ENCODE measurements at regions not wholly inside any gene's neighbourhood (a gene's known extent, or its start where the extent isn't known, plus 50 kb on each side); places are given as distances from the start of the nearest gene placed in this dataset.

GRCh38 chr21:22552390-22552789 lies 1554.2 kb downstream of the NCAM2 start:
- H3K9ac ChIP-seq (ENCODE audit: low read length), result no peak overlapping the region
- H3K79me2 ChIP-seq (ENCODE audit: insufficient read depth, low read length), result no peaks in the 10 kb centered on the region
- H3K4me3 ChIP-seq (replicated peaks in 1 of 2; ENCODE audit: low read depth in 1 of 2, low read length in 2 of 2), result no peak overlapping the region
- no peaks in the 10 kb centered on the region for H4K20me1 ChIP-seq (ENCODE audit: insufficient read depth)
- no TSS peak for BruUV-seq (replicated peaks)
- no peaks in the 10 kb centered on the region for H3K36me3 ChIP-seq (ENCODE audit: control insufficient read depth in 1 of 2, insufficient read depth in 2 of 2, low read length in 2 of 2)
- no peaks in the 10 kb centered on the region for H3K4me1 ChIP-seq (ENCODE audit: control insufficient read depth in 1 of 2, insufficient read depth in 2 of 2, low read length in 2 of 2)
- ChIA-PET POLR2A (no interaction called here), RAD21 (ENCODE audit: low non-redundant PET in 1 of 2, low total read pairs in 2 of 2, uncharacterized antibody in 2 of 2, unreplicated experiment in 2 of 2) (no interaction called here), CTCF (no interaction called here)
- H3K9me2 ChIP-seq (ENCODE audit: insufficient read depth), result no peaks in the 10 kb centered on the region
- no peak overlapping the region for H3K27ac ChIP-seq (ENCODE audit: low read depth, low read length)
- H2AFZ ChIP-seq (ENCODE audit: low read depth, low read length, poor library complexity, severe bottlenecking), result no peak overlapping the region
- no peak overlapping the region for H3K4me2 ChIP-seq (ENCODE audit: low read length)
- DNase-seq (ENCODE audit: low read depth, low spot score) (no peak), ATAC-seq (no peak)
- TF ChIP-seq SP1 (IDR thresholded peaks at IDR 0.05; ENCODE audit: low read depth), result no peak
- TF ChIP-seq CTCF (IDR thresholded peaks at IDR 0.05 in 2 of 3, conservative IDR thresholded peaks at IDR 0.05 in 1 of 3; ENCODE audit: borderline replicate concordance in 1 of 3, insufficient read depth in 1 of 3, low read depth in 2 of 3, low read length in 2 of 3), result no peak
- no peak for TF ChIP-seq CEBPB (IDR thresholded peaks at IDR 0.05; ENCODE audit: low read depth)
- no peak for TF ChIP-seq CBX3 (IDR thresholded peaks at IDR 0.05; ENCODE audit: low read depth)
- no peak for TF ChIP-seq EGR1 (IDR thresholded peaks at IDR 0.05; ENCODE audit: low read depth)
- TF ChIP-seq REST (IDR thresholded peaks at IDR 0.05; ENCODE audit: low read depth), result no peak
- no peak for TF ChIP-seq RAD21 (IDR thresholded peaks at IDR 0.05; ENCODE audit: low read depth)
- TF ChIP-seq EZH2 (IDR thresholded peaks at IDR 0.05), result no peak
- TF ChIP-seq FOSL1 (IDR thresholded peaks at IDR 0.05; ENCODE audit: low read depth), result no peak
- H3K9me3 ChIP-seq (ENCODE audit: control insufficient read depth in 1 of 2, insufficient read depth in 1 of 2, low read depth in 1 of 2, low read length in 2 of 2), result peaks cover 4 to 7% of the 10 kb centered on the region in 2 experiments; a peak in 2 of 4 replicates
- no peaks in the 10 kb centered on the region for H3K27me3 ChIP-seq (ENCODE audit: insufficient read depth, low read length)
- intact Hi-C loops (cut with micrococcal nuclease), result no loop called here

Data from HCT116 (cell line).